Esophagus (tissue), 2 donors: ENCODE measurements at regions not wholly inside any gene's neighbourhood (a gene's known extent, or its start where the extent isn't known, plus 50 kb on each side); places are given as distances from the start of the nearest gene placed in this dataset.
"Not testable (repeated sequence)": the region's sequence is repeated elsewhere in the genome, so short reads cannot be mapped to it uniquely, and the experiment has no call there.

Experiments used
- H3K27ac ChIP-seq, 2 donors: one replicate each; pipeline ENCODE4 v1.5.1; 2013; ENCODE audit warnings: low read depth in 2 of 2, mild to moderate bottlenecking in 2 of 2, inconsistent platforms in 1 of 2, low read length in 1 of 2, moderate library complexity in 1 of 2
- H3K27me3 ChIP-seq, 2 donors: one replicate each; pipeline ENCODE4 v1.6.1; 2013; ENCODE audit warnings: low read length in 2 of 2, control low read depth in 1 of 2, mild to moderate bottlenecking in 1 of 2; ENCODE audit not compliant: insufficient read depth in 2 of 2, control insufficient read depth in 1 of 2
- H3K36me3 ChIP-seq, 2 donors: one replicate each; pipeline ENCODE4 v1.6.1; 2013; ENCODE audit warnings: low read length in 1 of 2; ENCODE audit not compliant: control insufficient read depth in 2 of 2, insufficient read depth in 2 of 2
- H3K4me1 ChIP-seq, 2 donors: one replicate each; pipeline ENCODE4 v1.6.1; 2013; ENCODE audit warnings: low read length in 1 of 2; ENCODE audit not compliant: control insufficient read depth in 2 of 2, insufficient read depth in 2 of 2
- H3K4me3 ChIP-seq, 2 donors: one replicate each; pipeline ENCODE4 v1.5.1; 2013; ENCODE audit warnings: low read length in 2 of 2, mild to moderate bottlenecking in 2 of 2, low read depth in 1 of 2, moderate library complexity in 1 of 2
- H3K9me3 ChIP-seq, 2 donors: one replicate each; pipeline ENCODE4 v1.6.1; 2013; ENCODE audit warnings: mild to moderate bottlenecking in 2 of 2, low read depth in 1 of 2, low read length in 1 of 2, moderate library complexity in 1 of 2; ENCODE audit not compliant: control insufficient read depth in 2 of 2, insufficient read depth in 1 of 2
- WGBS, 2 donors: extraction: QIAGEN DNeasy Blood & Tissue Kit; methylation state at CpG; one replicate each; pipeline ENCODE4 v1.1.7; 2013; 5-methylcytosine and 5-hydroxymethylcytosine counted together
- donor health status: healthy with polysubstance abuse.
- donor health status: Bipolar disorder and iron deficiency.

DNA sequence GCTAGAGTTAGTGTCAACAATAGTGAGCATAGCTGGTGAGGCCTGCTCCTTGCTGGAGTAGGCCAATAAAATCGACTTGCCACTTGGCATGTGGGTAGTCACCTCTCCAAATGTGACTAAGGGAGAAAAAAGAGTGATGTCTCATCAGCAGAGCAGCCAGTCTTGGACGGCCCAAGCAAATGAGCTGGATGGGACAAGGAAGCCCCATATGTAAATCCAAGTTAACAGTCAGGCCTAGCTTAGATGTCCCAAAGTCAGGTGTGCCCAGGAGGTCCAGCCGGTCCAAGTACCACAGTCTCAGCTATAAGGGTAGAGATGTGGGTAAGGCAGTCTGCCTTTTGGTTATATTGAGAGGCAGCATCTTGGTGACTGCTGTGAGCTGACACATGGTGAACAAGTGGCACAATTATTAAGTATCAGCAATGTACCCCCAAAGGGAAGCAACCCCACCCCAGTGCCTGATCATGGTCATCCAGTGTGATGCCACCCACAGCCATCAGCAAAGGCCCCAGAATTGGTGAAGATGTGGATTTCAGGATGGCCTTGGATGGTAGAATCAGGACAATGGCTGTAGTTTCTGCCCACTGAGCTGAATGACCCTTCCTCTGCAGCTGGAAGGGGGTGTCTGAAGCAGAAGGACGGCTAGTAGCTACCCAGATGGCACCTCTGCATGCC, 83.4 kb downstream of the TNFRSF13B start:
- Histone ChIP-seq H3K4me1 (no peaks in the 10 kb centered on the region), H3K9me3 (no peaks in the 10 kb centered on the region), H3K27ac (no peak overlapping the region), H3K36me3 (no peaks in the 10 kb centered on the region), H3K27me3 (no peaks in the 10 kb centered on the region), H3K4me3 (no peak overlapping the region)
- WGBS, 2 donors = 75 to 77% methylated on average over 4 of the region's 4 CpGs

GRCh38 chr17:16887523-16888095, 84.3 kb downstream of the TNFRSF13B start:
- Histone ChIP-seq H3K4me1 (no peaks in the 10 kb centered on the region), H3K4me3 (no peak overlapping the region), H3K27ac (no peak overlapping the region), H3K9me3 (no peaks in the 10 kb centered on the region), H3K36me3 (no peaks in the 10 kb centered on the region), H3K27me3 (no peaks in the 10 kb centered on the region)
- WGBS, 2 donors = 93 to 95% methylated on average over 4 of the region's 4 CpGs

- Histone ChIP-seq H3K4me1 (no peaks in the 10 kb centered on the region), H3K27me3 (no peaks in the 10 kb centered on the region), H3K4me3 (no peak overlapping the region), H3K9me3 (no peaks in the 10 kb centered on the region), H3K36me3 (no peaks in the 10 kb centered on the region), H3K27ac (no peak overlapping the region)
- 62 to 66% methylated on average over 4 of the region's 4 CpGs for whole genome bisulfite sequencing, 2 donors
Measured at GRCh38 chr17:16886655-16887322, 85.1 kb downstream of the TNFRSF13B start.

DNA sequence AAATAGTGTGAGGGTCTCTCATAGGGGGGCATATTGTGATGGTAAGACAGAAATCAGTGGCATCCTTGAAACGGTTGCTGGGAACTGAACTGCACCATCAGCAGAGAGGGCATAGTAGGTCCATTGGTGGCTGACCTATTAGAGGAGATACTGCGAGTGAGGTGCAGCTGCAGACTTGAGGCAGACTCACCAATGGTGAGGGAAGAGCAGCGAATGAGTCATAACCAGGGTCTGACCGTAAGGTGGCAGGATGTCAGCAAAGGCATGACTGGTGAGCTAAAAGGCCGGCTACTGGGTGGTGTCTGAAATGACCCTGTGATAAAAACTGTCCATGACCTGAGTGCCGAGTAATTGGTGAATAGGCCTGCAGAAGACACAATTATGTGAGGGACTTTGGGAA, 86.7 kb downstream of the TNFRSF13B start:
- H3K27me3 ChIP-seq, H3K4me1 ChIP-seq, H3K36me3 ChIP-seq, H3K27ac ChIP-seq, H3K9me3 ChIP-seq, H3K4me3 ChIP-seq: not testable (repeated sequence)
- 84 to 86% methylated on average over 3 to 5 of the region's 6 CpGs for WGBS, 2 donors

GRCh38 chr17:16882926-16883265, 89.0 kb downstream of the TNFRSF13B start:
- H3K9me3 ChIP-seq, H3K4me3 ChIP-seq, H3K27me3 ChIP-seq, H3K36me3 ChIP-seq, H3K27ac ChIP-seq, H3K4me1 ChIP-seq: not testable (repeated sequence)
- 82 to 91% methylated on average over 7 of the region's 7 CpGs for WGBS, 2 donors

DNA sequence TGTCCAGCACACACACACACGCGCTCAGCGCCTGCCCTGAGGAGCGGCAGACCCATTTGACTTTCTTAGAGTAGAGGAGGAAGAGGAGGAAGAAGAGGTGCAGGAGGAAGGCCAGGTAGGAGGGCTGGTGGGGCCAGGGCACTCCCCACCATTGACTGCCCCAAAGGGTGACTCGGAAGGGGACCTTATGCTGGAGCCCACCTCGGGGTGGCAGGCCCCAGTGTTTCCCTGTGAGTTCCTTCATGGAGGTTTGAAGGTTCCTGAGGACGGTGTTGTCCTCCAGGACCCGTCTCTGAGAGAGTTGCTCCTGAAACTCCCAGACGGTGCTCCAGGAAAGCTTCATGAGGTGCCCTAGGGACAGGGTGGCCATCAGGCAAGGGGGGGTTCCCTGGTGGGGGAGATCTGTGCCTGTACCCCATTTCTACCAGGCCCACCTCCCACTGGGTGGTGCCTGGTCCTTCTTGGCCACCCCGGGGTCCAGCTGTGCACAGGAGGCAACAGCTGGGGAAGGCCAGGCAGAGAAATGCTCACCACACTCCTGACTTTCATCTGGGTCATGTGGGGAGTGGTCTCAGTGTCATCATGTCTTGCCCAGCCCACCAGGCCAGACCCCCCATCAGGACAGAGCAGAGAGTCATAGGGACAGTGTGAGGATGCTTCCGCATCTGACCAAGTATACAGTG, 89.5 kb downstream of the TNFRSF13B start:
- H3K36me3 ChIP-seq = no peaks in the 10 kb centered on the region
- H3K27ac ChIP-seq = no peak overlapping the region
- no peak overlapping the region for H3K4me3 ChIP-seq
- WGBS, 2 donors = 88 to 92% methylated on average over 11 of the region's 11 CpGs
- no peaks in the 10 kb centered on the region for H3K4me1 ChIP-seq
- H3K9me3 ChIP-seq = peaks cover 2 to 4% of the 10 kb centered on the region in 2 donors
- H3K27me3 ChIP-seq = no peaks in the 10 kb centered on the region

- H3K4me1 ChIP-seq = no peaks in the 10 kb centered on the region
- H3K9me3 ChIP-seq = peaks cover 4 to 5% of the 10 kb centered on the region in 2 donors
- no peak overlapping the region for H3K4me3 ChIP-seq
- H3K36me3 ChIP-seq = no peaks in the 10 kb centered on the region
- 83 to 92% methylated on average over 9 of the region's 9 CpGs for WGBS, 2 donors
- no peak overlapping the region for H3K27ac ChIP-seq
- no peaks in the 10 kb centered on the region for H3K27me3 ChIP-seq
Measured at GRCh38 chr17:16881239-16881924, 90.5 kb downstream of the TNFRSF13B start.

DNA sequence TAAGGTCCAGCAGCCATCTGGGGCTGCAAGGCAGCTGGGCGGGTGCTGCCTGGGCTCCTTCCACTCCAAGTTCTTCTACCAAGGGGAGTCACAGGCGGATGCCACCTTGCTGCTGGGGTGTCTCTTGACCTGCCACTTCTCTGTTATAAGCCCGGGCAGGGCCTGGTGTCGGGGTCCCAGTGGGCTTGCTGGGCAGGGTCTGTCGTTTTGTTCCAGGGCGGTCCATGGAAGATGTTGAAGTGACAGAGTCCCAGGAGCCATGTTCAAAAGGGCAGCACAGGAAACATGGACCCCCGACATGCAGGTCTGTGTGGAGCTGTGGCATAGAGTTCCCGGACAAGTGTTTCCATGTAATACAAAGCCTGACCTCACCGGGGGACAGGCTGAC, 91.1 kb downstream of the TNFRSF13B start:
- no peaks in the 10 kb centered on the region for H3K27me3 ChIP-seq
- H3K36me3 ChIP-seq = no peaks in the 10 kb centered on the region
- H3K4me3 ChIP-seq = no peak overlapping the region
- WGBS, 2 donors = 92 to 93% methylated on average over 9 of the region's 9 CpGs
- H3K4me1 ChIP-seq = no peaks in the 10 kb centered on the region
- peaks cover 4 to 5% of the 10 kb centered on the region in 2 donors for H3K9me3 ChIP-seq
- H3K27ac ChIP-seq = no peak overlapping the region

DNA sequence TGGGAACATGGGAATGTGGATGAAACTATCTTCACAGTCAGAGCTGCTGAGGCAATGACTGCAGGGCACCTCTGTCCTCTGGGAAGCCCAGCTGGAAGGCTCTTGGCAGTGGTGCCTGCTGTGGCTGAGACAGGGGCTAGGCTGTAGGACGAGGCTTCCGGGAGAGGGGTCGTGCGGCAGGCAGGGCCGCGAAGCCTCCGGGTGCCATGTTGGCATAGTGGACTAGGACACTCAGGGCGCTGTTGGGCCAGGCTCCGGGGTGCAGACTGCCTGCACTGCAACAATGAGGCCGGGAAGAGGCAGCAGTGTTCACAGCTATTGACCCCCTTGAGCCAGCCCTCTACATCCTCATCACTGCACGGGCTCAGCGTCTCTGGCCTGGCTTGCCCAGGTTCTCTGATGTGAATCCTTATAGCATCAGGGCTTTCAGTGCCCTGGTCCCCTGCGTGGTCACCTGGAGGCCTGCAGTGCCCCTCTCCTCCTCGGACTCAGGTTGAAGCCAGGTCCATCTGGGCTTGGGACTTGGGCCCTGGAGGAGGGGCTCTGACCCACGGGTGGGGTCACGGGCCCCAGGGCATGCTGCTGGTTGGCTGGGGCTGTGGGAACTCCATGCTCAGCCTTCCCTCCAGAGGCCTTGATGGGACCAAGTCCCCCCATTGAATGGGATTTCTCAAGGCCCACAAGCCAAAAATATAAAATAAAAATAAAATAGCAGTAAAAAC, 91.6 kb downstream of the TNFRSF13B start:
- no peak overlapping the region for H3K4me3 ChIP-seq
- H3K27me3 ChIP-seq = no peaks in the 10 kb centered on the region
- no peaks in the 10 kb centered on the region for H3K4me1 ChIP-seq
- H3K27ac ChIP-seq = no peak overlapping the region
- H3K9me3 ChIP-seq = peaks cover 4 to 5% of the 10 kb centered on the region in 2 donors
- 90 to 93% methylated on average over 16 of the region's 16 CpGs for WGBS, 2 donors
- H3K36me3 ChIP-seq = no peaks in the 10 kb centered on the region
